Stomach (tissue), 8 donors: ENCODE measurements at regions not wholly inside any gene's neighbourhood (a gene's known extent, or its start where the extent isn't known, plus 50 kb on each side); places are given as distances from the start of the nearest gene placed in this dataset.

ENCODE experiments used
- DNase-seq, 2 donors: peaks; one replicate each; pipeline versions ENCODE4 v3.0.0 to v3.0.0-alpha.2; 2013 to 2019
- H3K27ac ChIP-seq, 5 donors: fragments of 200-600 bp in 4 of 5; sonication (generic) in 4 of 5; one replicate each; pipeline ENCODE4 v1.5.1; 2013 to 2019; ENCODE audit warnings: mild to moderate bottlenecking in 1 of 5, moderate library complexity in 1 of 5
- H3K27me3 ChIP-seq, 3 donors: fragments of 200-600 bp; sonication (generic); one replicate each; pipeline ENCODE4 v1.5.1; 2017 to 2019; ENCODE audit warnings: mixed run types in 1 of 3
- H3K36me3 ChIP-seq, 4 donors: fragments of 200-600 bp; sonication (generic); 1 replicate in 3 of 4; 2 replicates in 1 of 4; pipeline ENCODE4 v1.5.1; 2016 to 2019
- H3K4me1 ChIP-seq, 4 donors: fragments of 200-600 bp; sonication (generic); one replicate each; pipeline ENCODE4 v1.5.1; 2016 to 2019
- H3K4me3 ChIP-seq, 4 donors: fragments of 200-600 bp; sonication (generic) in 3 of 4; one replicate each; pipeline ENCODE4 v1.5.1; 2016 to 2019; ENCODE audit warnings: mild to moderate bottlenecking in 1 of 4
- H3K9me3 ChIP-seq, 4 donors: fragments of 200-600 bp; sonication (generic); one replicate each; pipeline ENCODE4 v1.5.1; 2016 to 2019
- EP300 ChIP-seq: sonication (generic); formaldehyde crosslinking; IDR thresholded peaks from one replicate; pipeline ENCODE4 v1.6.1; 2017; ENCODE audit warnings: antibody characterized with exemption
- POLR2A ChIP-seq, 4 donors: fragments of 450-650 bp; IDR thresholded peaks; one replicate each; pipeline ENCODE4 v1.6.1; 2016; ENCODE audit warnings: antibody characterized with exemption in 4 of 4, control low read depth in 2 of 4, mild to moderate bottlenecking in 1 of 4, moderate library complexity in 1 of 4
- POLR2AphosphoS5 ChIP-seq, 3 donors: sonication (generic); formaldehyde crosslinking; IDR thresholded peaks; one replicate each; pipeline ENCODE4 v1.6.1; 2016; ENCODE audit warnings: antibody characterized with exemption in 3 of 3
- WGBS, 5 donors: extraction: QIAGEN DNeasy Blood & Tissue Kit in 3 of 5; methylation state at CpG; one replicate each; pipeline versions ENCODE4 v1.1.5 to v1.1.7; 2013 to 2018; 5-methylcytosine and 5-hydroxymethylcytosine counted together
- intact Hi-C: fragments of 100-400 bp; cut with DNase I; formaldehyde crosslinking; loops from one replicate; pipeline ENCODE4 v1.15.1; 2023; ENCODE audit warnings: low total_unique reads
- TF ChIP-seq, protein P1 (sequence below), 7 experiments: fragments of 450-650 bp in 4 of 7; fragments of 200-600 bp in 3 of 7; sonication (generic) in 3 of 7; IDR thresholded peaks; one replicate each; pipeline ENCODE4 v1.5.1; 2016 to 2019; ENCODE audit warnings: antibody characterized with exemption in 7 of 7, control low read depth in 2 of 7, mild to moderate bottlenecking in 1 of 7
- donor health status: healthy with polysubstance abuse.
- donor health status: Bipolar disorder and iron deficiency.
- donor health status: healthy.

DNA sequence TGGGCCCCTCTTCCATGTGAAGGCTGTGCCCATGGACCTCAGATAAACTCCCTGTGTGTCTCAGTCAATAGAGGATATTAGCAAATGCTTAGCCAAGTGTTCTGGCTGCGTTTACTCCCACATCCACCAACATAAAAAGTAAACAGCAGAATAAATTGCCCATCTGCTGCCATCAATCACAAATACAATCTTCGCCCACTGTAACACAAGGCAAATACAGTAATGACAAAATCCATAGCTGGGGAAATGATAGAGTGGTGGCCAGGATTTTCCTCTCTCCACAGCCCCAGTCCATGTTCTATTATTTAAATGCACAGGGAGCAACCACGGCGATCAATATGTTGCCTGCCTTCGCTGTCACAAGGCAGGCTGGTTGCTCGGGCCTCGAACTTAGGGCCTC, 376.5 kb downstream of the UQCRFS1 start:
- Histone ChIP-seq H3K27me3 (peaks cover 0 to 65% (median 0%) of the 10 kb centered on the region in 3 donors), H3K9me3 (no peaks in the 10 kb centered on the region), H3K4me1 (no peaks in the 10 kb centered on the region), H3K4me3 (no peak overlapping the region), H3K36me3 (no peaks in the 10 kb centered on the region), H3K27ac (no peak overlapping the region)
- intact Hi-C loops: no loop called here
- TF ChIP-seq POLR2AphosphoS5 (IDR thresholded peaks at IDR 0.05): no peak
- TF ChIP-seq, protein P1, sequence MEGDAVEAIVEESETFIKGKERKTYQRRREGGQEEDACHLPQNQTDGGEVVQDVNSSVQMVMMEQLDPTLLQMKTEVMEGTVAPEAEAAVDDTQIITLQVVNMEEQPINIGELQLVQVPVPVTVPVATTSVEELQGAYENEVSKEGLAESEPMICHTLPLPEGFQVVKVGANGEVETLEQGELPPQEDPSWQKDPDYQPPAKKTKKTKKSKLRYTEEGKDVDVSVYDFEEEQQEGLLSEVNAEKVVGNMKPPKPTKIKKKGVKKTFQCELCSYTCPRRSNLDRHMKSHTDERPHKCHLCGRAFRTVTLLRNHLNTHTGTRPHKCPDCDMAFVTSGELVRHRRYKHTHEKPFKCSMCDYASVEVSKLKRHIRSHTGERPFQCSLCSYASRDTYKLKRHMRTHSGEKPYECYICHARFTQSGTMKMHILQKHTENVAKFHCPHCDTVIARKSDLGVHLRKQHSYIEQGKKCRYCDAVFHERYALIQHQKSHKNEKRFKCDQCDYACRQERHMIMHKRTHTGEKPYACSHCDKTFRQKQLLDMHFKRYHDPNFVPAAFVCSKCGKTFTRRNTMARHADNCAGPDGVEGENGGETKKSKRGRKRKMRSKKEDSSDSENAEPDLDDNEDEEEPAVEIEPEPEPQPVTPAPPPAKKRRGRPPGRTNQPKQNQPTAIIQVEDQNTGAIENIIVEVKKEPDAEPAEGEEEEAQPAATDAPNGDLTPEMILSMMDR (IDR thresholded peaks at IDR 0.05): no peak
- TF ChIP-seq POLR2A (IDR thresholded peaks at IDR 0.05): no peak
- TF ChIP-seq EP300: no peak
- DNase-seq: peak in 1 of 2 donors; percentile 27
- WGBS, 5 donors: 63 to 78% (median 73%) methylated on average over 7 of the region's 7 CpGs

DNA sequence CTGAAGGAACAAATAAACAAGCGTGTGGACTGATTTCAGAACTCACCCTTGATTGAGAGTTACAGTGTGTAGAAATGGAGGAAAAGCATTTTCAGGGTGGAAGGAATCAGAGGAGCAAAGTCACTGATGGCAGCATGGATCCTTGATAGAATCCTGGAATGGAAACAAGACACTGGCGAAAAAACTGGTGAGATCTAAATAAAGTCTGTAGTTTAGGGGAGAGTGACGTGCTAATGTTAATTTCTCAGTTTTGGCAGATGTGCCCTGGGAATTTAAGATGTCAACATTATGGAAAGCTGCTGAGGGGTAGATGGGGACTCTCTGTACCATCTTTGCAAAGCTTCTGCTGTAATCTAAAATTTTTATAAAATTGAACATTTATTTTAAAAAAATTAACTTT, 378.0 kb downstream of the UQCRFS1 start:
- TF ChIP-seq POLR2AphosphoS5 (IDR thresholded peaks at IDR 0.05): no peak
- TF ChIP-seq, protein P1 (IDR thresholded peaks at IDR 0.05): no peak
- TF ChIP-seq EP300: no peak
- no peak for TF ChIP-seq POLR2A (IDR thresholded peaks at IDR 0.05)
- DNase-seq: no peak
- Histone ChIP-seq H3K9me3 (no peaks in the 10 kb centered on the region), H3K27ac (no peak overlapping the region), H3K4me1 (no peaks in the 10 kb centered on the region), H3K4me3 (no peak overlapping the region), H3K36me3 (no peaks in the 10 kb centered on the region), H3K27me3 (peaks cover 0 to 58% (median 0%) of the 10 kb centered on the region in 3 donors)
- 40 to 74% (median 56%) methylated on average over 3 of the region's 3 CpGs for WGBS, 5 donors
- intact Hi-C loops: no loop called here

DNA sequence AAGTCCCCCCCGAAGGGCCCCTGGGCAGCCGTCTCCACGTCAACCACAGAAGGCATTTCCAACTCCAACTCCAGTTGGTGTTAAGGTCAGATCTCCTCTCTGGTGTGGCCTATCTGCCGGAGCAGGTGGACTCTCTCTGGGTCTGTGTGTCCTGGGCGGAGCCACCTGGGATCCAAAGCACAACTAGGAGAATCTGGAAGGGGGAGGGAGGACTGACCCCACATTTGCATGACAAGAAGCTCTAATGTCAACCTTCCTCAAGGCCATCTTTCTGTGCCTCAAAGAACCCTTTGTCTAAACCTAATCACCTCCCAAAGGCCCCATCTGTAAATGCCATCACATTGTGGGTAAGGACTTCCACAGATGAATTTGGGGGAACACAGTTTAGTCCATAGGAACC, 381.5 kb downstream of the UQCRFS1 start:
- Histone ChIP-seq H3K4me3 (no peak overlapping the region), H3K27me3 (peaks cover 0 to 37% (median 0%) of the 10 kb centered on the region in 3 donors), H3K9me3 (no peaks in the 10 kb centered on the region), H3K27ac (no peak overlapping the region), H3K4me1 (no peaks in the 10 kb centered on the region), H3K36me3 (no peaks in the 10 kb centered on the region)
- intact Hi-C loops: no loop called here
- TF ChIP-seq POLR2A (IDR thresholded peaks at IDR 0.05) (no peak), POLR2AphosphoS5 (IDR thresholded peaks at IDR 0.05) (no peak)
- TF ChIP-seq, protein P1 (IDR thresholded peaks at IDR 0.05): no peak
- 72 to 83% (median 79%) methylated on average over 5 of the region's 5 CpGs for WGBS, 5 donors
- DNase-seq: no peak

DNA sequence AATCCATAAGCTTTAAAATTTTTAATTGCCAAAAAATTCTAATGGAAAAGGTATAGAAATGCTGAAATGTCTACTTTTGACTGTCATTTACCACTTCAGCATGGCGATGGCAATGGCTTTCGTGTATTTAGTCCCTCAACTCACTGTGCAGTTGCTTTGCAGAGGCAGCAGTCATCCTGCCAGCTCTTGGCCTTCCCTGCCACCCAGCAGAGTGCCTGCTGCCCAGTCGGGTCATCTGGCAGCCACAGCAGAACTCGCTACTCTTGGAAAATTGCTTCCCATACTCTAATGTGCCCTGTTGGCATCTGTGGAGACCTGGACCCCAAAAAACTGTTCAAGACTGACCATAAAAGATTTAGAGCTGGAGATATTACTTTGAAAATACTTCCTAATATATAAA, 383.2 kb downstream of the UQCRFS1 start:
- DNase-seq: no peak
- Histone ChIP-seq H3K4me1 (no peaks in the 10 kb centered on the region), H3K9me3 (no peaks in the 10 kb centered on the region), H3K4me3 (no peak overlapping the region), H3K27me3 (peaks cover 0 to 22% (median 0%) of the 10 kb centered on the region in 3 donors), H3K36me3 (no peaks in the 10 kb centered on the region), H3K27ac (no peak overlapping the region)
- intact Hi-C loops: no loop called here
- TF ChIP-seq EP300 (no peak), POLR2AphosphoS5 (IDR thresholded peaks at IDR 0.05) (no peak), POLR2A (IDR thresholded peaks at IDR 0.05) (no peak)
- TF ChIP-seq, protein P1 (IDR thresholded peaks at IDR 0.05): no peak
- WGBS, 5 donors: 50 to 81% (median 67%) methylated on average over 4 of the region's 4 CpGs
